Lung (tissue), 11 donors: ENCODE measurements at regions not wholly inside any gene's neighbourhood (a gene's known extent, or its start where the extent isn't known, plus 50 kb on each side); places are given as distances from the start of the nearest gene placed in this dataset.

Experiments used
- ATAC-seq: fragments of 200-7000 bp; cut with Tn5 transposase; one replicate; pipeline ENCODE4 v1.9.1; 2020; ENCODE audit warnings: moderate number of reproducible peaks; ENCODE audit not compliant: insufficient read depth, low FRiP score
- DNase-seq, 3 donors: peaks; one replicate each; pipeline ENCODE4 v3.0.0-alpha.2; 2013 to 2017
- H3K27ac ChIP-seq, 2 donors: one replicate each; pipeline ENCODE4 v1.5.1; 2013; ENCODE audit warnings: mild to moderate bottlenecking in 2 of 2, moderate library complexity in 2 of 2, control low read depth in 1 of 2, inconsistent platforms in 1 of 2, low read depth in 1 of 2, low read length in 1 of 2
- H3K27me3 ChIP-seq, 3 donors: one replicate each; pipeline ENCODE4 v1.5.1; 2013; ENCODE audit warnings: low read length in 2 of 3; ENCODE audit not compliant: control insufficient read depth in 3 of 3, insufficient read depth in 3 of 3
- H3K36me3 ChIP-seq, 4 donors: one replicate each; pipeline ENCODE4 v1.5.1; 2013; ENCODE audit warnings: low read length in 4 of 4, mild to moderate bottlenecking in 1 of 4, moderate library complexity in 1 of 4; ENCODE audit not compliant: control insufficient read depth in 4 of 4, insufficient read depth in 4 of 4
- H3K4me1 ChIP-seq, 5 donors: one replicate each; pipeline ENCODE4 v1.5.1; 2013; ENCODE audit warnings: low read length in 5 of 5, mild to moderate bottlenecking in 2 of 5, moderate library complexity in 1 of 5; ENCODE audit not compliant: control insufficient read depth in 5 of 5, insufficient read depth in 5 of 5
- H3K4me3 ChIP-seq: one replicate; pipeline ENCODE4 v1.5.1; 2013; ENCODE audit warnings: mild to moderate bottlenecking, control low read depth, moderate library complexity
- H3K9ac ChIP-seq, 2 donors: one replicate each; pipeline ENCODE4 v1.5.1; 2013; ENCODE audit warnings: low read length in 2 of 2, control low read depth in 1 of 2; ENCODE audit not compliant: insufficient read depth in 1 of 2
- H3K9me3 ChIP-seq, 4 donors: one replicate each; pipeline ENCODE4 v1.5.1; 2013; ENCODE audit warnings: low read length in 3 of 4, mild to moderate bottlenecking in 1 of 4, moderate library complexity in 1 of 4; ENCODE audit not compliant: control insufficient read depth in 4 of 4, insufficient read depth in 3 of 4
- WGBS, 2 donors: extraction: QIAGEN DNeasy Blood & Tissue Kit; methylation state at CpG; one replicate each; pipeline ENCODE4 v1.1.7; 2013; 5-methylcytosine and 5-hydroxymethylcytosine counted together
- TF ChIP-seq, protein P1 (sequence below): IDR thresholded peaks from 2 replicates; pipeline ENCODE4 v1.5.1; 2012; ENCODE audit warnings: mild to moderate bottlenecking; ENCODE audit errors: control extremely low read depth, extremely low read depth
- donor health status: control.
- donor health status: control.
- donor health status: Bipolar disorder and iron deficiency.
- donor health status: healthy.
- donor health status: DM: yes; HTN: yes; CAD: no.

DNA sequence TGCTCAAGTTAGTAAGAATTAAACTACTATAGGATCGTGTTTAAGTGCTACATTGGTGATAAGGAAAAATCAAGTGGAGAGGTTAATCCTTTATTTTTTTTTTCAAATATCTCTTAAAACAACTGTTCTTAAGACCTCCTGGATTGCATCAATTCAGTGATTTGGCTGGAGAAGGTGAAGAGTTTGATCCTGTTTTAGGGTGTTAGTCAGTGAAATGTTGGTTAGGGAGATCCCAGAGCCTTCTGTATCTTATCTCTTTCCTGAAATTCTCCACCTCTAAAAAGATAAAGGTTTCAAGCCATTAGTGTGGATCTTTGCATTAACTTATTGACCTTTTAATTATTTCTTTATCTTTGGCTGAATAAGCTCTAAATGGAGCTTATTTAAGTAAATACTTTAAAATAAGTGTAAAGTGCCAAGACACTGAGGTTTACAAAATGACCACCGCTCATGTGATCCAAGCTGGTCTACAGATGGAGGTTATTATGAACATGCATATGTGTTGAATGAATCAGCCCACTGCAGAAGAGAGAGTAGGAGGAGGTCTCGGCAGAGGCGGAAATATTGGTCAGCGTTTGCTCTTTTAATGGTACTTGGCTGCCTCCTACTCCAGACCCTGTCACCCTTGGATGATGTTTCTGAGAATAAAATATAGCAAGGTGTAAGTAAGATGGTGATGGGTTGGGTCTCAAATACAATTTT lies 51.8 kb upstream of the BMPER start:
- Histone ChIP-seq H3K4me1 (peaks cover 0 to 2% (median 0%) of the 10 kb centered on the region in 5 donors), H3K36me3 (no peaks in the 10 kb centered on the region), H3K4me3 (no peak overlapping the region), H3K9ac (no peak overlapping the region), H3K9me3 (peaks cover 0 to 2% (median 0%) of the 10 kb centered on the region in 4 donors), H3K27ac (no peak overlapping the region), H3K27me3 (no peaks in the 10 kb centered on the region)
- ATAC-seq (no peak), DNase-seq (no peak)
- WGBS, 2 donors = 93% methylated on average over 5 of the region's 5 CpGs
- TF ChIP-seq, protein P1, sequence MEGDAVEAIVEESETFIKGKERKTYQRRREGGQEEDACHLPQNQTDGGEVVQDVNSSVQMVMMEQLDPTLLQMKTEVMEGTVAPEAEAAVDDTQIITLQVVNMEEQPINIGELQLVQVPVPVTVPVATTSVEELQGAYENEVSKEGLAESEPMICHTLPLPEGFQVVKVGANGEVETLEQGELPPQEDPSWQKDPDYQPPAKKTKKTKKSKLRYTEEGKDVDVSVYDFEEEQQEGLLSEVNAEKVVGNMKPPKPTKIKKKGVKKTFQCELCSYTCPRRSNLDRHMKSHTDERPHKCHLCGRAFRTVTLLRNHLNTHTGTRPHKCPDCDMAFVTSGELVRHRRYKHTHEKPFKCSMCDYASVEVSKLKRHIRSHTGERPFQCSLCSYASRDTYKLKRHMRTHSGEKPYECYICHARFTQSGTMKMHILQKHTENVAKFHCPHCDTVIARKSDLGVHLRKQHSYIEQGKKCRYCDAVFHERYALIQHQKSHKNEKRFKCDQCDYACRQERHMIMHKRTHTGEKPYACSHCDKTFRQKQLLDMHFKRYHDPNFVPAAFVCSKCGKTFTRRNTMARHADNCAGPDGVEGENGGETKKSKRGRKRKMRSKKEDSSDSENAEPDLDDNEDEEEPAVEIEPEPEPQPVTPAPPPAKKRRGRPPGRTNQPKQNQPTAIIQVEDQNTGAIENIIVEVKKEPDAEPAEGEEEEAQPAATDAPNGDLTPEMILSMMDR = no peak

DNA sequence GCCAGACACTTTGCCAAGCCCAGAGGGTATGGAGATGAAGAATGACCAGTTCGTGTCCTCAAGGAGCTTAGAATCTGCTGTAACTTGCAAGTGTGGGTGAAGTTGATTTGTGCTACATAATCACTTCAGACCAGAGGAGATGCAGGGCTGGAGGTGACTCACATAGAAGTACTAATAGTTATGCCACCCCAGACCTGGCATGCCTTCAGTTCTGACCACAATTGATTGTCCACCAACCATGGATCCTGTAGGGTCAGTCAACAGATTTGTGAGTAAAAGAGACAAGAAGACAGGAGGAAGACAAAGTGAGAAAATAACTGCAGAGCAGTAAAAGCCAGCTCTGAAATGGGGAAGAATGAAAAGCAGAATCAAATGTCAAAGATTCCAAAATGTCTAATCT lies 51.2 kb upstream of the BMPER start:
- 90 to 93% methylated on average over 1 of the region's 1 CpG for WGBS, 2 donors

DNA sequence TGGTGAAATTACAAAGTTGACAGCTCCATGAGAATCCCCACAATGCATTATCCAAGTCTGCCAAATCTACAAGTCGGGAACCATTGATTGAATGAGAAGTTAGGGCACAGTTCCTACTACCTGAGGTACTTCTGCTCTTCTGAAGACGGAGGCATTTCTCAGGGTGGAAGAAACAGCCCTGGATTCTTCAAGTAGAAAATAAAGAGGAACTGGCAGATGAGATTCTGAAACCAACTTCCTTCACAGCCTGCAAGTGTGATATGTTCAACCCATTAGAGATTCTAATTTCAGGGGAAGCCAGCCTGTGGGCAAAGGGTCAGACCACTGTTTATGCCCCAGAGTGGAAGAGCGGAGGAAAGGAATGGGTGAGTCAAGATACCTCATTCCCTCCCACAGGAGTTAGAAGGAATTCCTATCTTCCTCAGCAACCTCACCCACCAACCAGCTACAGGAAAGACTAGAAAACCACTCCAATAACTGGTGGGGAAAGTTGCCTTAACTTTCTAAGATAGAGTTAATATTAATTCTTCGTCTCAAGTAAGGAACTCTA lies 50.5 kb upstream of the BMPER start:
- WGBS, 2 donors = 42 to 70% methylated on average over 4 of the region's 4 CpGs
- Histone ChIP-seq H3K4me3 (no peak overlapping the region), H3K27me3 (no peaks in the 10 kb centered on the region), H3K9ac (no peak overlapping the region), H3K36me3 (no peaks in the 10 kb centered on the region), H3K4me1 (peaks cover 0 to 2% (median 0%) of the 10 kb centered on the region in 5 donors), H3K27ac (no peak overlapping the region), H3K9me3 (no peaks in the 10 kb centered on the region)
- TF ChIP-seq, protein P1 = no peak
- ATAC-seq = no peak
- DNase-seq = no peak

More for the DNA sequence above, 51.2 kb upstream of the BMPER start:
- Histone ChIP-seq H3K27me3 (no peaks in the 10 kb centered on the region), H3K27ac (no peak overlapping the region), H3K4me1 (peaks cover 0 to 2% (median 0%) of the 10 kb centered on the region in 5 donors), H3K9ac (no peak overlapping the region), H3K9me3 (no peaks in the 10 kb centered on the region), H3K36me3 (no peaks in the 10 kb centered on the region), H3K4me3 (no peak overlapping the region)
- ATAC-seq (no peak), DNase-seq (no peak)
- TF ChIP-seq, protein P1 = no peak
